Hepatocyte (in vitro differentiated cells): ENCODE measurements at regions not wholly inside any gene's neighbourhood (a gene's known extent, or its start where the extent isn't known, plus 50 kb on each side); places are given as distances from the start of the nearest gene placed in this dataset.

ENCODE experiments used
- DNase-seq: peaks from one replicate; pipeline ENCODE4 v3.0.0-alpha.2; 2016; ENCODE audit warnings: low spot score
- H2AFZ ChIP-seq: fragments of 200-600 bp; sonication (generic); 2 replicates; pipeline ENCODE4 v1.6.0; 2016; ENCODE audit warnings: antibody characterized with exemption, mild to moderate bottlenecking
- H3K27ac ChIP-seq: fragments of 200-600 bp; sonication (generic); 2 replicates; pipeline ENCODE4 v1.5.1; 2016; ENCODE audit warnings: mild to moderate bottlenecking
- H3K27me3 ChIP-seq: fragments of 200-600 bp; sonication (generic); 2 replicates; pipeline ENCODE4 v1.6.1; 2016
- H3K36me3 ChIP-seq: fragments of 200-600 bp; sonication (generic); replicated peaks from 2 replicates; pipeline ENCODE4 v1.5.1; 2016; ENCODE audit warnings: low read depth; ENCODE audit not compliant: insufficient read depth
- H3K4me1 ChIP-seq: fragments of 200-600 bp; sonication (generic); 2 replicates; pipeline ENCODE4 v1.5.1; 2016; ENCODE audit warnings: mild to moderate bottlenecking, moderate library complexity; ENCODE audit not compliant: insufficient read depth
- H3K4me2 ChIP-seq: fragments of 200-600 bp; sonication (generic); 2 replicates; pipeline ENCODE4 v1.6.0; 2016
- H3K4me3 ChIP-seq: fragments of 200-600 bp; sonication (generic); 2 replicates; pipeline ENCODE4 v1.5.1; 2016; ENCODE audit warnings: mild to moderate bottlenecking
- H3K79me2 ChIP-seq: fragments of 200-600 bp; sonication (generic); 2 replicates; pipeline ENCODE4 v1.6.0; 2017; ENCODE audit warnings: mild to moderate bottlenecking
- H3K9me2 ChIP-seq: fragments of 200-600 bp; sonication (generic); replicated peaks from 2 replicates; pipeline ENCODE4 v1.6.0; 2017; ENCODE audit warnings: mild to moderate bottlenecking; ENCODE audit not compliant: insufficient read depth
- H3K9me3 ChIP-seq: fragments of 200-600 bp; sonication (generic); 2 replicates; pipeline ENCODE4 v1.5.1; 2016; ENCODE audit warnings: low read depth, mild to moderate bottlenecking
- H4K20me1 ChIP-seq: fragments of 200-600 bp; sonication (generic); 2 replicates; pipeline ENCODE4 v1.6.0; 2016; ENCODE audit warnings: mild to moderate bottlenecking; ENCODE audit not compliant: insufficient read depth, poor library complexity, severe bottlenecking
- CTCF ChIP-seq: fragments of 200-600 bp; sonication (generic); IDR thresholded peaks from 2 replicates; pipeline ENCODE4 v1.5.1; 2016; ENCODE audit warnings: antibody characterized with exemption, mild to moderate bottlenecking; ENCODE audit not compliant: poor library complexity
- EZH2 ChIP-seq: fragments of 200-600 bp; sonication (generic); IDR thresholded peaks from 2 replicates; pipeline ENCODE4 v1.6.1; 2016; ENCODE audit warnings: antibody characterized with exemption, mild to moderate bottlenecking, borderline replicate concordance
- EZH2phosphoT487 ChIP-seq: fragments of 200-600 bp; sonication (generic); IDR thresholded peaks from one replicate; pipeline ENCODE4 v1.6.1; 2018; ENCODE audit warnings: antibody characterized with exemption, mild to moderate bottlenecking, low read depth, moderate library complexity; ENCODE audit not compliant: unreplicated experiment, severe bottlenecking
- WGBS: methylation state at CpG from one replicate; pipeline ENCODE4 v1.1.6; 2016; ENCODE audit warnings: low lambda C conversion rate; ENCODE audit errors: missing lambda C conversion rate; 5-methylcytosine and 5-hydroxymethylcytosine counted together

GRCh38 chr6:155770313-155770712 lies 314.7 kb upstream of the NOX3 start:
- no peaks in the 10 kb centered on the region for H3K79me2 ChIP-seq
- H3K36me3 ChIP-seq, result no peaks in the 10 kb centered on the region
- no peak overlapping the region for H3K4me3 ChIP-seq
- H3K27me3 ChIP-seq, result no peaks in the 10 kb centered on the region
- no peaks in the 10 kb centered on the region for H3K9me3 ChIP-seq
- H3K9me2 ChIP-seq, result no peaks in the 10 kb centered on the region
- H3K27ac ChIP-seq, result no peak overlapping the region
- no peaks in the 10 kb centered on the region for H4K20me1 ChIP-seq
- H2AFZ ChIP-seq, result no peak overlapping the region
- no peak overlapping the region for H3K4me2 ChIP-seq
- H3K4me1 ChIP-seq, result no peaks in the 10 kb centered on the region
- no peak for TF ChIP-seq EZH2phosphoT487
- no peak for TF ChIP-seq CTCF
- no peak for TF ChIP-seq EZH2
- no peak for DNase-seq

GRCh38 chr6:155765275-155766194 lies 309.9 kb upstream of the NOX3 start:
- Histone ChIP-seq H3K27ac (no peak overlapping the region), H3K27me3 (no peaks in the 10 kb centered on the region), H3K4me1 (no peaks in the 10 kb centered on the region), H3K9me2 (no peaks in the 10 kb centered on the region), H3K4me2 (no peak overlapping the region), H3K4me3 (no peak overlapping the region), H3K9me3 (no peaks in the 10 kb centered on the region), H4K20me1 (no peaks in the 10 kb centered on the region), H3K79me2 (no peaks in the 10 kb centered on the region), H2AFZ (no peak overlapping the region), H3K36me3 (no peaks in the 10 kb centered on the region)
- no peak for DNase-seq
- TF ChIP-seq EZH2, result no peak
- no peak for TF ChIP-seq EZH2phosphoT487
- TF ChIP-seq CTCF, result no peak
- 86% methylated on average over 8 of the region's 8 CpGs for WGBS

- Histone ChIP-seq H3K9me2 (no peaks in the 10 kb centered on the region), H3K4me3 (no peak overlapping the region), H3K79me2 (no peaks in the 10 kb centered on the region), H2AFZ (no peak overlapping the region), H3K36me3 (no peaks in the 10 kb centered on the region), H3K27me3 (no peaks in the 10 kb centered on the region), H3K27ac (no peak overlapping the region), H3K9me3 (no peaks in the 10 kb centered on the region), H3K4me1 (no peaks in the 10 kb centered on the region), H3K4me2 (no peak overlapping the region), H4K20me1 (no peaks in the 10 kb centered on the region)
- WGBS, result 90% methylated on average over 3 of the region's 3 CpGs
- no peak for DNase-seq
- TF ChIP-seq CTCF (no peak), EZH2phosphoT487 (no peak), EZH2 (no peak)
These were observed 307.0 kb upstream of the NOX3 start for GRCh38 chr6:155762649-155763048.
